H1 (cell line): ENCODE measurements at regions not wholly inside any gene's neighbourhood (a gene's known extent, or its start where the extent isn't known, plus 50 kb on each side); places are given as distances from the start of the nearest gene placed in this dataset.

Experiments used
- CTCF ChIA-PET: fragments of 300-600 bp; sonication (Branson Sonifier 250); formaldehyde crosslinking; loops from one replicate; lab custom pipeline; 2021; ENCODE audit not compliant: partially characterized antibody; lab: Charles Lee
- POLR2A ChIA-PET: fragments of 300-600 bp; sonication (Branson Sonifier 250); formaldehyde crosslinking; loops from one replicate; lab custom pipeline; 2021; ENCODE audit warnings: inconsistent platforms; ENCODE audit not compliant: partially characterized antibody; lab: Charles Lee
- DNase-seq, 2 experiments: peaks; one replicate each; pipeline versions ENCODE4 v3.0.0 to v3.0.0-alpha.2; 2010 to 2022; ENCODE audit warnings: low spot score in 2 of 2, low read depth in 1 of 2, mixed read lengths in 1 of 2
- FAIRE-seq: peaks from 2 replicates; lab custom pipeline; 2011; peaks lifted over from hg19 to GRCh38; lab: Jason Lieb, UNC
- H2AFZ ChIP-seq: 2 replicates; pipeline ENCODE4 v1.8.1; 2012; ENCODE audit warnings: low read length, inconsistent platforms
- H2AK5ac ChIP-seq: 2 replicates; pipeline ENCODE4 v1.6.1; 2013; ENCODE audit warnings: low read depth, low read length
- H2BK120ac ChIP-seq: replicated peaks from 2 replicates; pipeline ENCODE3; 2013; ENCODE audit warnings: low read depth, low read length, inconsistent platforms
- H2BK12ac ChIP-seq: 2 replicates; pipeline ENCODE4 v1.6.1; 2013; ENCODE audit warnings: low read depth, low read length
- H2BK15ac ChIP-seq: 2 replicates; pipeline ENCODE4 v1.6.1; 2013; ENCODE audit warnings: low read length
- H2BK20ac ChIP-seq: 2 replicates; pipeline ENCODE4 v1.6.1; 2013; ENCODE audit warnings: low read length
- H2BK5ac ChIP-seq: 2 replicates; pipeline ENCODE4 v1.6.1; 2013; ENCODE audit warnings: low read depth, low read length
- H3K14ac ChIP-seq: 2 replicates; pipeline ENCODE4 v1.6.1; 2013; ENCODE audit warnings: inconsistent platforms; ENCODE audit not compliant: insufficient read length
- H3K18ac ChIP-seq: 2 replicates; pipeline ENCODE4 v1.6.1; 2013; ENCODE audit warnings: low read length; ENCODE audit errors: extremely low read depth
- H3K23ac ChIP-seq: 2 replicates; pipeline ENCODE4 v1.6.1; 2013; ENCODE audit warnings: inconsistent platforms; ENCODE audit not compliant: insufficient read length
- H3K23me2 ChIP-seq: 2 replicates; pipeline ENCODE4 v1.6.1; 2013; ENCODE audit warnings: low read depth, low read length
- H3K27ac ChIP-seq: 2 replicates; pipeline ENCODE4 v1.6.1; 2011; ENCODE audit warnings: low read depth, low read length, inconsistent platforms
- H3K27me3 ChIP-seq, 4 experiments: replicated peaks in 1 of 4; 1 replicate in 1 of 4; 2 replicates in 3 of 4; pipeline versions ENCODE4 v1.6.1 to v1.8.1; 2011 to 2013; ENCODE audit warnings: low read length in 3 of 4, mild to moderate bottlenecking in 3 of 4, inconsistent platforms in 2 of 4, mixed read lengths in 2 of 4, moderate library complexity in 1 of 4; ENCODE audit not compliant: control insufficient read depth in 3 of 4, insufficient read depth in 3 of 4; ENCODE audit errors: extremely low read depth in 1 of 4
- H3K36me3 ChIP-seq, 4 experiments: 2 replicates each; pipeline versions ENCODE4 v1.6.1 to v1.8.1; 2011 to 2013; ENCODE audit warnings: mild to moderate bottlenecking in 4 of 4, low read length in 3 of 4, moderate library complexity in 2 of 4, control low read depth in 1 of 4, inconsistent platforms in 1 of 4; ENCODE audit not compliant: insufficient read depth in 4 of 4, control insufficient read depth in 2 of 4
- H3K4ac ChIP-seq: replicated peaks from 2 replicates; pipeline ENCODE3; 2013; ENCODE audit warnings: low read length, low read depth, mixed read lengths, inconsistent platforms; ENCODE audit not compliant: insufficient read length
- H3K4me1 ChIP-seq, 4 experiments: replicated peaks in 1 of 4; 1 replicate in 1 of 4; 2 replicates in 3 of 4; pipeline versions ENCODE4 v1.6.1 to v1.8.1; 2011 to 2013; ENCODE audit warnings: low read length in 3 of 4, inconsistent platforms in 2 of 4, mixed read lengths in 1 of 4; ENCODE audit not compliant: insufficient read depth in 4 of 4, control insufficient read depth in 3 of 4
- H3K4me2 ChIP-seq, 2 experiments: 2 replicates each; pipeline versions ENCODE4 v1.6.1 to v1.8.1; 2011 to 2013; ENCODE audit warnings: low read depth in 2 of 2, low read length in 2 of 2, control low read depth in 1 of 2, inconsistent platforms in 1 of 2, mild to moderate bottlenecking in 1 of 2; ENCODE audit not compliant: insufficient read depth in 1 of 2
- H3K4me3 ChIP-seq, 4 experiments: fragments of 200-600, 300-600 bp in 1 of 4; sonication (generic), shearing (Covaris generic), sonication (Bioruptor Twin) in 1 of 4; 2 replicates each; pipeline versions ENCODE4 v1.5.1 to v1.8.1; 2011 to 2016; ENCODE audit warnings: low read length in 4 of 4, low read depth in 3 of 4, control low read depth in 2 of 4, inconsistent platforms in 2 of 4, mild to moderate bottlenecking in 2 of 4, mixed read lengths in 1 of 4, moderate library complexity in 1 of 4; ENCODE audit not compliant: insufficient read depth in 2 of 4; ENCODE audit errors: extremely low read depth in 1 of 4
- H3K56ac ChIP-seq: replicated peaks from 2 replicates; pipeline ENCODE3; 2013; ENCODE audit warnings: low read depth, mild to moderate bottlenecking, mixed read lengths, low read length, inconsistent platforms; ENCODE audit not compliant: insufficient read length
- H3K79me1 ChIP-seq: 2 replicates; pipeline ENCODE4 v1.6.1; 2013; ENCODE audit warnings: low read depth, low read length, control low read depth
- H3K79me2 ChIP-seq, 2 experiments: 2 replicates each; pipeline versions ENCODE4 v1.6.1 to v1.8.1; 2012 to 2013; ENCODE audit warnings: low read length in 2 of 2, mild to moderate bottlenecking in 2 of 2, inconsistent platforms in 1 of 2; ENCODE audit not compliant: insufficient read depth in 2 of 2, control insufficient read depth in 1 of 2
- H3K9ac ChIP-seq, 4 experiments: replicated peaks in 1 of 4; 1 replicate in 1 of 4; 2 replicates in 3 of 4; pipeline versions ENCODE4 v1.6.1 to v1.8.1; 2011 to 2013; ENCODE audit warnings: low read depth in 3 of 4, low read length in 3 of 4, control low read depth in 2 of 4, mild to moderate bottlenecking in 2 of 4, moderate library complexity in 2 of 4, inconsistent platforms in 1 of 4; ENCODE audit errors: extremely low read depth in 1 of 4
- H3K9me3 ChIP-seq, 2 experiments: 2 replicates each; pipeline versions ENCODE4 v1.6.1 to v1.8.1; 2012 to 2013; ENCODE audit warnings: mild to moderate bottlenecking in 2 of 2, moderate library complexity in 2 of 2, control low read depth in 1 of 2, inconsistent platforms in 1 of 2, low read depth in 1 of 2, low read length in 1 of 2, mixed read lengths in 1 of 2; ENCODE audit not compliant: insufficient read depth in 2 of 2
- H4K20me1 ChIP-seq, 2 experiments: replicated peaks in 1 of 2; 2 replicates each; pipeline versions ENCODE3 to v1.8.1; 2011 to 2013; ENCODE audit warnings: inconsistent platforms in 2 of 2, low read length in 2 of 2, mild to moderate bottlenecking in 1 of 2; ENCODE audit not compliant: insufficient read depth in 2 of 2, control insufficient read depth in 1 of 2
- H4K5ac ChIP-seq: 2 replicates; pipeline ENCODE4 v1.6.1; 2013; ENCODE audit warnings: low read length, low read depth, mixed read lengths, inconsistent platforms; ENCODE audit not compliant: insufficient read length
- H4K8ac ChIP-seq: 2 replicates; pipeline ENCODE4 v1.8.0; 2013; ENCODE audit warnings: mild to moderate bottlenecking, moderate library complexity, low read length, inconsistent platforms; ENCODE audit not compliant: insufficient read depth; ENCODE audit errors: extremely low read depth
- H4K91ac ChIP-seq: replicated peaks from 2 replicates; pipeline ENCODE3; 2013; ENCODE audit warnings: low read length, mixed read lengths, inconsistent platforms; ENCODE audit not compliant: insufficient read length
- ATF2 ChIP-seq: IDR thresholded peaks from 2 replicates; pipeline ENCODE4 v1.6.1; 2012; ENCODE audit warnings: low read length, inconsistent platforms
- CHD2 ChIP-seq: IDR thresholded peaks from 2 replicates; pipeline ENCODE4 v1.6.1; 2012; ENCODE audit warnings: low read length, improper control_type of control experiment
- E2F6 ChIP-seq: IDR thresholded peaks from 2 replicates; pipeline ENCODE4 v1.6.1; 2012; ENCODE audit warnings: inconsistent platforms
- FOSL1 ChIP-seq: IDR thresholded peaks from 2 replicates; pipeline ENCODE4 v1.6.1; 2011; ENCODE audit warnings: mild to moderate bottlenecking, low read depth, low read length, moderate library complexity; ENCODE audit not compliant: insufficient read depth
- POU5F1 ChIP-seq: IDR thresholded peaks from 2 replicates; pipeline ENCODE4 v1.6.1; 2011; ENCODE audit warnings: low read depth, mild to moderate bottlenecking, low read length, moderate library complexity
- RXRA ChIP-seq: IDR thresholded peaks from 2 replicates; pipeline ENCODE4 v1.6.1; 2011; ENCODE audit warnings: low read depth, mild to moderate bottlenecking, low read length, moderate library complexity; ENCODE audit not compliant: insufficient read depth
- SIRT6 ChIP-seq: IDR thresholded peaks from one replicate; pipeline ENCODE4 v1.7.1; 2012; ENCODE audit warnings: low read length, inconsistent platforms
- SP2 ChIP-seq: IDR thresholded peaks from 2 replicates; pipeline ENCODE4 v1.6.1; 2012; ENCODE audit warnings: mild to moderate bottlenecking, low read length, inconsistent platforms
- SP4 ChIP-seq: IDR thresholded peaks from 2 replicates; pipeline ENCODE4 v1.6.1; 2012; ENCODE audit warnings: low read length, inconsistent platforms
- WGBS, 2 experiments: shearing (Covaris generic) in 1 of 2; methylation state at CpG; one replicate each; pipeline versions ENCODE4 v1.1.6 to v1.1.7; 2013 to 2015; ENCODE audit warnings: low lambda C conversion rate in 2 of 2, mixed read lengths in 2 of 2, inconsistent platforms in 1 of 2, low coverage in 1 of 2, missing lambda C conversion rate in 1 of 2; ENCODE audit not compliant: insufficient replicate concordance in 2 of 2, insufficient coverage in 1 of 2, insufficient read length in 1 of 2; ENCODE audit errors: extremely low coverage in 1 of 2, missing lambda C conversion rate in 1 of 2; 5-methylcytosine and 5-hydroxymethylcytosine counted together

GRCh38 chr20:47915495-47915894, 130.2 kb upstream of the SULF2 start:
- 92% methylated on average over 3 of the region's 3 CpGs; no CpG with 5 or more reads in 1 of the 2 experiments for WGBS, 2 experiments
- H2AK5ac ChIP-seq, result no peak overlapping the region
- no peak overlapping the region for H4K91ac ChIP-seq
- no peak overlapping the region for H3K23ac ChIP-seq
- FAIRE-seq, result no peak
- H3K14ac ChIP-seq, result no peak overlapping the region
- H2BK15ac ChIP-seq, result no peak overlapping the region
- H3K27ac ChIP-seq, result no peak overlapping the region
- H4K8ac ChIP-seq, result no peak overlapping the region
- H2BK20ac ChIP-seq, result no peak overlapping the region
- H3K79me2 ChIP-seq, result no peaks in the 10 kb centered on the region
- no peak overlapping the region for H3K4me3 ChIP-seq
- 0 out of 8 replicates have a peak, but pooled peaks cover 0 to 2% (median 0%) of the 10 kb centered on the region in 4 experiments for H3K36me3 ChIP-seq
- no peak overlapping the region for H2BK120ac ChIP-seq
- no peak overlapping the region for H2BK5ac ChIP-seq
- no peak for DNase-seq
- no peak overlapping the region for H3K18ac ChIP-seq
- ChIA-PET POLR2A (no interaction called here), CTCF (no interaction called here)
- H3K4me2 ChIP-seq, result no peak overlapping the region
- TF ChIP-seq E2F6 (no peak), POU5F1 (no peak), SIRT6 (no peak), ATF2 (no peak), SP2 (no peak), SP4 (no peak), CHD2 (no peak), FOSL1 (no peak), RXRA (no peak)
- no peak overlapping the region for H4K5ac ChIP-seq
- H2AFZ ChIP-seq, result no peak overlapping the region
- H3K9me3 ChIP-seq, result peaks cover 18 to 22% of the 10 kb centered on the region in 2 experiments; a peak in 3 of 4 replicates
- no peaks in the 10 kb centered on the region for H3K27me3 ChIP-seq
- no peaks in the 10 kb centered on the region for H4K20me1 ChIP-seq
- H3K23me2 ChIP-seq, result no peaks in the 10 kb centered on the region
- H3K9ac ChIP-seq, result no peak overlapping the region
- no peaks in the 10 kb centered on the region for H3K4me1 ChIP-seq
- H3K4ac ChIP-seq, result no peak overlapping the region
- H2BK12ac ChIP-seq, result no peak overlapping the region
- H3K56ac ChIP-seq, result no peak overlapping the region
- no peaks in the 10 kb centered on the region for H3K79me1 ChIP-seq
